ENCODE measurements at regions not wholly inside any gene's neighbourhood (a gene's known extent, or its start where the extent isn't known, plus 50 kb on each side); places are given as distances from the start of the nearest gene placed in this dataset.

- no peak for DNase-seq
Observed at GRCh38 chr2:13019781-13020180, 303.0 kb downstream of the TRIB2 start.

- no peak for DNase-seq
Observed at GRCh38 chr2:13020469-13020868, 303.7 kb downstream of the TRIB2 start.

GRCh38 chr2:13021470-13021957 lies 304.8 kb downstream of the TRIB2 start:
- no peak for DNase-seq

- DNase-seq = no peak
Observed at GRCh38 chr2:13030606-13031005, 313.9 kb downstream of the TRIB2 start.

GRCh38 chr2:13034861-13035260 lies 318.1 kb downstream of the TRIB2 start:
- DNase-seq = no peak

GRCh38 chr2:13035866-13036265 lies 319.1 kb downstream of the TRIB2 start:
- DNase-seq = no peak

- no peak for DNase-seq
Observed at GRCh38 chr2:13040043-13040442, 323.3 kb downstream of the TRIB2 start.

- no peak for DNase-seq
Observed at GRCh38 chr2:13046557-13047165, 329.9 kb downstream of the TRIB2 start.

GRCh38 chr2:13050764-13051163 lies 334.0 kb downstream of the TRIB2 start:
- DNase-seq = no peak

- DNase-seq = no peak
Observed at GRCh38 chr2:13052547-13052946, 335.8 kb downstream of the TRIB2 start.

GRCh38 chr2:13056259-13056843 lies 339.6 kb downstream of the TRIB2 start:
- DNase-seq = no peak

- no peak for DNase-seq
Observed at GRCh38 chr2:13057671-13058070, 340.9 kb downstream of the TRIB2 start.

- no peak for DNase-seq
Observed at GRCh38 chr2:13066676-13067075, 349.9 kb downstream of the TRIB2 start.

- no peak for DNase-seq
Observed at GRCh38 chr2:13067508-13067907, 350.8 kb downstream of the TRIB2 start.

- DNase-seq = no peak
Observed at GRCh38 chr2:13089971-13090370, 373.2 kb downstream of the TRIB2 start.

GRCh38 chr2:13091455-13091854 lies 374.7 kb downstream of the TRIB2 start:
- no peak for DNase-seq

GRCh38 chr2:13091861-13092378 lies 375.2 kb downstream of the TRIB2 start:
- no peak for DNase-seq

- DNase-seq = no peak
Observed at GRCh38 chr2:13093416-13093991, 376.8 kb downstream of the TRIB2 start.

GRCh38 chr2:13102397-13103063 lies 385.8 kb downstream of the TRIB2 start:
- DNase-seq = no peak

GRCh38 chr2:13103151-13103550 lies 386.4 kb downstream of the TRIB2 start:
- no peak for DNase-seq

GRCh38 chr2:13103778-13104493 lies 387.2 kb downstream of the TRIB2 start:
- DNase-seq = no peak

GRCh38 chr2:13104723-13105122 lies 388.0 kb downstream of the TRIB2 start:
- no peak for DNase-seq

GRCh38 chr2:13106302-13106701 lies 389.6 kb downstream of the TRIB2 start:
- DNase-seq = no peak

All from DMS 273 treated with DMSO at 0.1 percent for 48 hours (cell line).